Neural progenitor cell (in vitro differentiated cells): ENCODE measurements at regions not wholly inside any gene's neighbourhood (a gene's known extent, or its start where the extent isn't known, plus 50 kb on each side); places are given as distances from the start of the nearest gene placed in this dataset.
"Not testable (repeated sequence)": the region's sequence is repeated elsewhere in the genome, so short reads cannot be mapped to it uniquely, and the experiment has no call there.

Experiments used
- DNase-seq: peaks from one replicate; pipeline ENCODE4 v3.0.0-alpha.2; 2016; ENCODE audit warnings: low spot score
- H2AFZ ChIP-seq: fragments of 200-600 bp; sonication (generic); replicated peaks from 2 replicates; pipeline ENCODE4 v1.6.1; 2016; ENCODE audit warnings: antibody characterized with exemption
- H3F3A ChIP-seq: fragments of 200-600 bp; sonication (generic); 2 replicates; pipeline ENCODE4 v1.6.1; 2016; ENCODE audit warnings: antibody characterized with exemption, low read depth
- H3K27ac ChIP-seq: fragments of 200-600 bp; sonication (generic); 2 replicates; pipeline ENCODE4 v1.5.1; 2016; ENCODE audit warnings: mild to moderate bottlenecking
- H3K27me3 ChIP-seq: fragments of 200-600 bp; sonication (generic); 2 replicates; pipeline ENCODE4 v1.6.1; 2016; ENCODE audit warnings: mild to moderate bottlenecking, moderate library complexity
- H3K36me3 ChIP-seq: fragments of 200-600 bp; sonication (generic); 2 replicates; pipeline ENCODE4 v1.5.1; 2016
- H3K4me1 ChIP-seq: fragments of 200-600 bp; sonication (generic); 2 replicates; pipeline ENCODE4 v1.6.1; 2016; ENCODE audit warnings: mixed run types
- H3K4me2 ChIP-seq: fragments of 200-600 bp; sonication (generic); 2 replicates; pipeline ENCODE4 v1.6.1; 2016
- H3K4me3 ChIP-seq: fragments of 200-600 bp; sonication (generic); 2 replicates; pipeline ENCODE4 v1.5.1; 2016
- H3K79me2 ChIP-seq: fragments of 200-600 bp; sonication (generic); 2 replicates; pipeline ENCODE4 v1.6.1; 2016; ENCODE audit warnings: low read depth
- H3K9ac ChIP-seq: fragments of 200-600 bp; sonication (generic); 2 replicates; pipeline ENCODE4 v1.6.1; 2016
- H3K9me3 ChIP-seq: fragments of 200-600 bp; sonication (generic); 2 replicates; pipeline ENCODE4 v1.5.1; 2016; ENCODE audit warnings: low read depth
- H4K20me1 ChIP-seq: fragments of 200-600 bp; sonication (generic); 2 replicates; pipeline ENCODE4 v1.6.1; 2016; ENCODE audit warnings: low read depth
- H3K27ac Mint-ChIP-seq: 3 replicates; pipeline ENCODE4 v1.8.0; 2021; ENCODE audit warnings: mixed read lengths
- H3K27me3 Mint-ChIP-seq: 2 replicates; pipeline ENCODE4 v1.8.0; 2022; ENCODE audit warnings: low read depth, mild to moderate bottlenecking, inconsistent platforms, moderate library complexity, mixed read lengths; ENCODE audit not compliant: insufficient read depth
- H3K36me3 Mint-ChIP-seq: 3 replicates; pipeline ENCODE4 v1.8.0; 2021; ENCODE audit warnings: mixed read lengths
- H3K4me1 Mint-ChIP-seq: 3 replicates; pipeline ENCODE4 v1.8.0; 2021; ENCODE audit warnings: mixed read lengths
- H3K4me3 Mint-ChIP-seq: 3 replicates; pipeline ENCODE4 v1.8.0; 2021; ENCODE audit warnings: mild to moderate bottlenecking, moderate library complexity, mixed read lengths
- H3K9me3 Mint-ChIP-seq: 3 replicates; pipeline ENCODE4 v1.8.0; 2020; ENCODE audit warnings: mixed read lengths
- EZH2 ChIP-seq: fragments of 200-600 bp; sonication (generic); IDR thresholded peaks from 2 replicates; pipeline ENCODE4 v1.6.1; 2017; ENCODE audit warnings: antibody characterized with exemption, mild to moderate bottlenecking, moderate library complexity
- EZH2phosphoT487 ChIP-seq: fragments of 200-600 bp; sonication (generic); IDR thresholded peaks from 2 replicates; pipeline ENCODE4 v1.6.1; 2017; ENCODE audit warnings: antibody characterized with exemption
- TF ChIP-seq, protein P1 (sequence below): fragments of 200-600 bp; sonication (generic); IDR thresholded peaks from 2 replicates; pipeline ENCODE4 v1.5.1; 2017; ENCODE audit warnings: antibody characterized with exemption, mild to moderate bottlenecking

DNA sequence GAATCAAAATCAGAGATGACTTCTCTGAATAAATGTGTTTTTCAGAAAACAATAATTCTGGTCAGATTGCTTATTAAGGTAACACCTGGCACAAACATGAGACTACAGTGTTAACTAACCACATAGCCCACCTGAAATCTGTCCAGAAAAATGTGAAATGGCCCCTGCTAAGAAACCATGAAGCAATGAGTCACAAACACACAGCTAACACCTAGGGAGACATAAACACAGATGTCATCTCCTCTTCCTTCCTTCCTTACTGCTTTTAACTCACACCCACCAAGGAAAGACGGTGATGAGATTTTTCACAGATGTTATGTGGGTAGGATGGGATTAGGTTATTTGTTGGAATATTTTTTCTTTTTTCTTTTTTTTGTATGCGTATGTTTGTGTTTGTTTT lies 315.0 kb upstream of the STAC start:
- Histone ChIP-seq H3K4me2 (no peak overlapping the region), H3K9ac (no peak overlapping the region), H4K20me1 (no peaks in the 10 kb centered on the region), H3K9me3 (no peaks in the 10 kb centered on the region), H3K4me3 (no peak overlapping the region), H3K27ac (no peak overlapping the region), H2AFZ (no peak overlapping the region), H3F3A (no peaks in the 10 kb centered on the region), H3K4me1 (no peaks in the 10 kb centered on the region), H3K79me2 (no peaks in the 10 kb centered on the region), H3K27me3 (no peaks in the 10 kb centered on the region), H3K36me3 (no peaks in the 10 kb centered on the region)
- Mint-ChIP-seq H3K27ac (no peak overlapping the region), H3K36me3 (no peaks in the 10 kb centered on the region), H3K27me3 (no peaks in the 10 kb centered on the region), H3K4me1 (no peaks in the 10 kb centered on the region), H3K9me3 (no peaks in the 10 kb centered on the region), H3K4me3 (no peak overlapping the region)
- no peak for TF ChIP-seq EZH2
- TF ChIP-seq, protein P1, sequence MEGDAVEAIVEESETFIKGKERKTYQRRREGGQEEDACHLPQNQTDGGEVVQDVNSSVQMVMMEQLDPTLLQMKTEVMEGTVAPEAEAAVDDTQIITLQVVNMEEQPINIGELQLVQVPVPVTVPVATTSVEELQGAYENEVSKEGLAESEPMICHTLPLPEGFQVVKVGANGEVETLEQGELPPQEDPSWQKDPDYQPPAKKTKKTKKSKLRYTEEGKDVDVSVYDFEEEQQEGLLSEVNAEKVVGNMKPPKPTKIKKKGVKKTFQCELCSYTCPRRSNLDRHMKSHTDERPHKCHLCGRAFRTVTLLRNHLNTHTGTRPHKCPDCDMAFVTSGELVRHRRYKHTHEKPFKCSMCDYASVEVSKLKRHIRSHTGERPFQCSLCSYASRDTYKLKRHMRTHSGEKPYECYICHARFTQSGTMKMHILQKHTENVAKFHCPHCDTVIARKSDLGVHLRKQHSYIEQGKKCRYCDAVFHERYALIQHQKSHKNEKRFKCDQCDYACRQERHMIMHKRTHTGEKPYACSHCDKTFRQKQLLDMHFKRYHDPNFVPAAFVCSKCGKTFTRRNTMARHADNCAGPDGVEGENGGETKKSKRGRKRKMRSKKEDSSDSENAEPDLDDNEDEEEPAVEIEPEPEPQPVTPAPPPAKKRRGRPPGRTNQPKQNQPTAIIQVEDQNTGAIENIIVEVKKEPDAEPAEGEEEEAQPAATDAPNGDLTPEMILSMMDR, result no peak
- TF ChIP-seq EZH2phosphoT487, result no peak
- DNase-seq, result no peak

DNA sequence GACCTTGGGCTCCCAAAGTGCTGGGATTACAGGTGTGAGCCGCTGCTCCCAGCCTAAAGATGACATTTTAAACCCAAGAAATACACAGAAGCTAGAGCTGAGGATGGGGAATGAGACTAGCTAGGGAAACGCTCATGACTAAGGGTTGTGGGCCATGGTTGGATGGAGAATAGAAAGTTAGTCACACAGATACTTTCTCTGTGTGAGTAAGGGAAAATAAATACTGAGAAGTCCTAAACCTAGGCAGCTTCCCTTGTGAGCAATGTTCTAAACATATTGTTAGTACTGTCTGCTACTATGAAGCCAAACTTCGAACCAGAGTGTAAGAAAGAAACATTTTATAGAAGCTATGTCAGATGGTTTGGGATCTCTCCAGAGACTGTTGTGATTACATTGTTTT lies 304.8 kb upstream of the STAC start:
- no peaks in the 10 kb centered on the region for H3K4me1 ChIP-seq
- no peaks in the 10 kb centered on the region for H3K36me3 ChIP-seq
- no peaks in the 10 kb centered on the region for H3K36me3 Mint-ChIP-seq
- H3K79me2 ChIP-seq, result no peaks in the 10 kb centered on the region
- no peak overlapping the region for H2AFZ ChIP-seq
- no peaks in the 10 kb centered on the region for H3K4me1 Mint-ChIP-seq
- no peaks in the 10 kb centered on the region for H4K20me1 ChIP-seq
- H3F3A ChIP-seq, result no peaks in the 10 kb centered on the region
- H3K9ac ChIP-seq, result no peak overlapping the region
- H3K27me3 Mint-ChIP-seq, result no peaks in the 10 kb centered on the region
- no peak overlapping the region for H3K27ac ChIP-seq
- TF ChIP-seq, protein P1, result no peak
- no peak for TF ChIP-seq EZH2
- no peak for TF ChIP-seq EZH2phosphoT487
- H3K9me3 Mint-ChIP-seq, result no peaks in the 10 kb centered on the region
- H3K4me3 Mint-ChIP-seq, result no peak overlapping the region
- no peaks in the 10 kb centered on the region for H3K9me3 ChIP-seq
- no peak overlapping the region for H3K4me2 ChIP-seq
- DNase-seq, result no peak
- no peaks in the 10 kb centered on the region for H3K27me3 ChIP-seq
- no peak overlapping the region for H3K27ac Mint-ChIP-seq
- H3K4me3 ChIP-seq, result no peak overlapping the region

DNA sequence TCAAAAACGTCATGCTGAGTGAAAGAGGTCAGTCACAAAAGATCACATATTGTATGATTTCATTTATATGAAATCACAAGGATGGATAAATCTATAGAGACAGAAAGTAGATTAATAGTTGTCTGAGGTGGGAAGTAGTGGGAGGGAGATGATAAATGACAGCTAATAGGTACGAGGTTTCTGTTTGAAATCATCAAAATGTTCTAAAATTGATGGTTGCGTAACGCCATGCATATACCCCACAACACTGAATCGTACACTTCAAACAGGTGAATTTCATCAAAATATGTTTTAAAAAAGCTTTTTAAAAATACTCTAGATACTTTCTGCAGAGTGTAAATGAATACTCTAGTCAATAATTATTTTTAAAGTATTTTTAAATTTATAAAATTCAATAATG lies 303.0 kb upstream of the STAC start:
- H3K27ac Mint-ChIP-seq, result no peak overlapping the region
- H3K4me2 ChIP-seq, result no peak overlapping the region
- no peaks in the 10 kb centered on the region for H3K79me2 ChIP-seq
- no peaks in the 10 kb centered on the region for H3K27me3 ChIP-seq
- peaks cover 4% of the 10 kb centered on the region for H3K9me3 Mint-ChIP-seq
- no peaks in the 10 kb centered on the region for H3K36me3 ChIP-seq
- H3K4me3 Mint-ChIP-seq, result no peak overlapping the region
- no peak for TF ChIP-seq EZH2phosphoT487
- no peak for TF ChIP-seq EZH2
- TF ChIP-seq, protein P1, result no peak
- no peaks in the 10 kb centered on the region for H3K4me1 ChIP-seq
- no peaks in the 10 kb centered on the region for H3K4me1 Mint-ChIP-seq
- no peaks in the 10 kb centered on the region for H3K9me3 ChIP-seq
- H2AFZ ChIP-seq, result no peak overlapping the region
- no peak overlapping the region for H3K9ac ChIP-seq
- no peak overlapping the region for H3K27ac ChIP-seq
- no peaks in the 10 kb centered on the region for H3K27me3 Mint-ChIP-seq
- H3K4me3 ChIP-seq, result no peak overlapping the region
- peaks cover under 1% of the 10 kb centered on the region for H3K36me3 Mint-ChIP-seq
- no peaks in the 10 kb centered on the region for H3F3A ChIP-seq
- no peak for DNase-seq
- no peaks in the 10 kb centered on the region for H4K20me1 ChIP-seq

DNA sequence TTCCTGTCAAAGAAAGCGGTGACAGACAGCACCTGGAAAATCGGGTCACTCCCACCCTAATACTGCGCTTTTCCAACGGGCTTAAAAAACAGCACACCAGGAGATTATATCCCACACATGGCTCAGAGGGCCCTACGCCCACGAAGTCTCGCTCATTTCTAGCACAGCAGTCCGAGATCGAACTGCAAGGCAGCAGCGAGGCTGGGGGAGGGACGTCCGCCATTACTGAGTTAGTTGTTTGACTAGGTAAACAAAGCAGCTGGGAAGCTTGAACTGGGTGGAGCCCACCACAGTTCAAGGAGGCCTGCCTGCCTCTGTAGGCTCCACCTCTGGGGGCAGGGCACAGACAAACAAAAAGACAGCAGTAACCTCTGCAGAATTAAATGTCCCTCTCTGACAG lies 297.3 kb upstream of the STAC start:
- not testable (repeated sequence) for H3K27ac ChIP-seq, H3K4me2 ChIP-seq, H3K27me3 Mint-ChIP-seq, H3K9ac ChIP-seq, H2AFZ ChIP-seq, H3K9me3 ChIP-seq, H3K9me3 Mint-ChIP-seq, DNase-seq, H3K4me3 ChIP-seq, H3K36me3 Mint-ChIP-seq, H3K27me3 ChIP-seq, H3K27ac Mint-ChIP-seq, H3K4me1 Mint-ChIP-seq, H4K20me1 ChIP-seq, H3F3A ChIP-seq, H3K79me2 ChIP-seq, H3K4me1 ChIP-seq, H3K4me3 Mint-ChIP-seq, H3K36me3 ChIP-seq
